ENCODE measurements at regions not wholly inside any gene's neighbourhood (a gene's known extent, or its start where the extent isn't known, plus 50 kb on each side); places are given as distances from the start of the nearest gene placed in this dataset.

DNA sequence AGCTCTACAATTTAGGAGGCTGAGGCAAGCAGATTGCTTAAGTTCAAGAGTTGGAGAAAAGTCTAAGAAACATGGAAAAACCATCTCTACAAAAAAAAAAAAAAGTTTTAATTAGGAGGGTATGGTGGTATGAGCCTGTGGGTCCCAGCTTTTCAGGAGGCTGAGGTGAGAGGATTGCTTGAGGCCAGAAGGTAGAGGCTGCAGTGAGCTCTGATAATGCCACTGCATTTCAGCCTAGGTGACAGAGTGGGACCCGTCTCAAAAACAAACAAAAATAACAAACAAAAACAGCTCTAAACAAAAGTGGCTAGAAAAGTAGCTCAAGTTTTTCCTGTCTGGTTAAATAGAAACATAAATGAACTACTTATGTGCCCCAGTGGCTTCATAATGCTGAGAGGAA, 2133.6 kb upstream of the DEFB115 start:
- no peaks in the 10 kb centered on the region for H3K36me3 ChIP-seq (ENCODE audit: low read depth)
- no peaks in the 10 kb centered on the region for H4K20me1 ChIP-seq (ENCODE audit: insufficient read depth)
- no peaks in the 10 kb centered on the region for H3F3A ChIP-seq (ENCODE audit: insufficient read depth)
- in situ Hi-C loops (cut with MboI) = no loop called here
- H3K27me3 ChIP-seq (replicated peaks; ENCODE audit: insufficient read depth) = no peaks in the 10 kb centered on the region
- no peak overlapping the region for H3K4me3 ChIP-seq
- TF ChIP-seq EZH2 (IDR thresholded peaks at IDR 0.05; ENCODE audit: insufficient read depth, poor library complexity, severe bottlenecking) (no peak), EZH2phosphoT487 (IDR thresholded peaks at IDR 0.05; ENCODE audit: insufficient read depth, low read depth) (no peak)
- no peaks in the 10 kb centered on the region for H3K79me2 ChIP-seq (ENCODE audit: insufficient read depth)
- no peaks in the 10 kb centered on the region for H3K4me1 ChIP-seq (ENCODE audit: insufficient read depth)
- no peak overlapping the region for H3K9ac ChIP-seq
- no peaks in the 10 kb centered on the region for H3K9me3 ChIP-seq (ENCODE audit: low read depth)
- no peak overlapping the region for H3K27ac ChIP-seq
- DNase-seq = no peak
- H3K9me2 ChIP-seq (ENCODE audit: insufficient read depth) = no peaks in the 10 kb centered on the region
- no peak overlapping the region for H3K4me2 ChIP-seq (ENCODE audit: unreplicated experiment)
- H2AFZ ChIP-seq = no peak overlapping the region
- 5 to 6% methylated on average over 1 of the region's 1 CpG for WGBS, 2 experiments (ENCODE audit: low coverage in 1 of 2, low lambda C conversion rate in 2 of 2, missing lambda C conversion rate in 2 of 2)
